ENCODE measurements at regions not wholly inside any gene's neighbourhood (a gene's known extent, or its start where the extent isn't known, plus 50 kb on each side); places are given as distances from the start of the nearest gene placed in this dataset.
A peak's percentile ranks its signal among the peaks of the same experiment; 100 is the strongest.
"Not testable (repeated sequence)": the region's sequence is repeated elsewhere in the genome, so short reads cannot be mapped to it uniquely, and the experiment has no call there.

- DNase-seq: no peak
These were observed 870.6 kb upstream of the LRRC4C start for GRCh38 chr11:42329929-42330565.

GRCh38 chr11:42337786-42338455 is 878.5 kb upstream of the LRRC4C start:
- DNase-seq: no peak

GRCh38 chr11:42344204-42344792 is 884.8 kb upstream of the LRRC4C start:
- DNase-seq: no peak

- no peak for DNase-seq
These were observed 886.5 kb upstream of the LRRC4C start for GRCh38 chr11:42345933-42346332.

GRCh38 chr11:42363701-42364100 is 904.2 kb upstream of the LRRC4C start:
- no peak for DNase-seq

DNA sequence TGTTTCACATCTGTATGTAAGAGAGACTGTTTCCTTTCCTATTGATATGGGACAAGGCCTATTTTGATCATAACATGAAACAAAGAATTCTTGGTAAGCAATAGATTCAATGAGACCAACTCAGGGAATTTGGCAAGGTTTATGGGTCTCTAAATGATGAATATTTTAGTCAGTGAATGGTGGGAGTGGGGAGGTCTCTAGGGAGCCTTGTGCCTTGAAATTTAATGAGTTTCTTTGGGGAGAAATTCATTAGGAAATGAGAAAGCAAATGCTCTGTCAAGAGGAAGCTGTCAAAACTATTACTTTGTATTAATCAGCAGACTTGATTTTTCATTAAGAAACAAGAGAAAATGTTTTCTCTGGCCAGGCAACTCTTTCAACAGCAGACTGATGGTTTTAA is 921.7 kb upstream of the API5 start:
- no peak for DNase-seq

DNA sequence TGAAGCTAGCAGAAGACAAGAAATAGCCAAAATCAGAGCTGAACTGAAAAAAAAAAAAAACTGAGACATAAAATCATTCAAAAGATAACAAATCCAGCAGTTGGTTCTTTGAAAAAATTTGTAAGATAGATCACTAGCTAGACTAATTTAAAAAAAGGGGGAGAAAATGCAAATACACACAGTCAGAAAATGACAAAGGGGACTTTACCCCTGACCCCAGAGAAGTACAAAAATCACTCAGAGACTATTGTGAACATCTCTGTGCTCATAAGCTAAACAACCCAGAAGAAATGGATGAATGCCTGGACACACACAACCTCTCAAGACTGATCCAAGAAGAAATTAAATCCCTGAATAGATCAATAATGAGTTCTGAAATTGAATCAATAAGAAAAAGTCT is 914.3 kb upstream of the API5 start:
- no peak for DNase-seq

GRCh38 chr11:42407341-42407740 is 904.5 kb upstream of the API5 start:
- no peak for DNase-seq

DNA sequence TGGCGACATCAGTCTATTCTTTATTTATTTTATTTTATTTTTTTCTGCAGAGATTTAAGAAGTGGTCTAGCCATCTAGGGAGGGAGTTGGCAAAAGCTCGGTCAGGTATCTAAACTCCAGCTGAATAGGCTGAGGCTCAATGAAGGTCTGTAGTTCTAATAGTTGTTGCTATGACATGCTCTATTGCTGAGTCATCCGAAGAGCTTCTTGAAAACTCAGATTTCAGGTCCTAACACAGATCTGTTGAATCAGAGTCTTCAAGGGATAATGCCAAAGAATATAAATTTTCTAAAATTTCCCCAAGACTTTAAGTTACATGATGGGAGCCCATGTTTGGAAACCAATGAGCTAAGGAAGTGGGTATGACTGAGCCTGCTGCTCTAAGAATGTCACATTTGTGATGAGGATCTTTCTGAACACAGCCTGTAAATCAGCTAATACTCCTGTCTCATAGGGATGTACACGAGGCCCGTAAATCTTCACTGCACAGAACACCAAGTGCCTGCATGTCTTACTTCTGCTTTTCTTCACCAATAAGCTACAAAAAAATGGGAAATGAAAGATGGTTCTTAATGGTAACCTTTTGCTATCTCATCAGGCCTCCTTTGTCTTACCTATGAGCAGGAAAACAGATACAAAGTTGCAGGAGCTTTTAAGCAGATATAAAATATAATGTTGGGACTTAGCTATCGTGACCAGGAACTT is 901.4 kb upstream of the API5 start:
- peak in 1 of 3 donors; percentile 19 for DNase-seq

DNA sequence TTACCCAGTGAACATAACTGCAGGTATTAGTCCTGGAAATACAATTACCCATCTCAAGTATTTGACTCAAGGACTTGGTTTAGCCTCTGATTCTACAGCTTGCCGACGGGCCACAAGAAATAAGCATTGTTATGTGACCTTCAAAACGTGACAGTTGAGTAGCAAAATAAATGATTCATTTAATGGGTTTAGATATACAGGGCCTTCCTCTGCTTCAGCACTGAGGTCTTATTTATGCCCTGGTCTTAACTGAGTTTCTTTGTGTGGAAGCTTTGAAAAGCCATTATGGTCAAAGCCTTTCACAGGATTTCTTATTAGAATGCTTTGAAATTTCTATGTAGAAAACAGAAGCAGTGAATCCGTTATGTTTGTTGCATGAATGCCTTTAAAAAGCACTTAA is 899.2 kb upstream of the API5 start:
- DNase-seq: no peak

GRCh38 chr11:42417691-42418090 is 894.1 kb upstream of the API5 start:
- no peak for DNase-seq

- no peak for DNase-seq
These were observed 889.7 kb upstream of the API5 start for GRCh38 chr11:42422090-42422489.

DNA sequence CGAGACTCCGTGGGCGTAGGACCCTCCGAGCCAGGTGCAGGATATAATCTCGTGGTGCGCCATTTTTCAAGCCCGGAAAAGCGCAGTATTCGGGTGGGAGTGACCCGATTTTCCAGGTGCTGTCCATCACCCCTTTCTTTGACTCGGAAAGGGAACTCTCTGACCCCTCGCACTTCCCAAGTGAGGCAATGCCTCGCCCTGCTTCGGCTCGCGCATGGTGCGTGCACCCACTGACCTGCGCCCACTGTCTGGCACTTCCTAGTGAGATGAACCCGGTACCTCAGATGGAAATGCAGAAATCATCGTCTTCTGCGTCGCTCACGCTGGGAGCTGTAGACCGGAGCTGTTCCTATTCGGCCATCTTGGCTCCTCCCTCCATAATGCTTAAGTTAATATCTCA is 876.9 kb upstream of the API5 start:
- not testable (repeated sequence) for DNase-seq

DNA sequence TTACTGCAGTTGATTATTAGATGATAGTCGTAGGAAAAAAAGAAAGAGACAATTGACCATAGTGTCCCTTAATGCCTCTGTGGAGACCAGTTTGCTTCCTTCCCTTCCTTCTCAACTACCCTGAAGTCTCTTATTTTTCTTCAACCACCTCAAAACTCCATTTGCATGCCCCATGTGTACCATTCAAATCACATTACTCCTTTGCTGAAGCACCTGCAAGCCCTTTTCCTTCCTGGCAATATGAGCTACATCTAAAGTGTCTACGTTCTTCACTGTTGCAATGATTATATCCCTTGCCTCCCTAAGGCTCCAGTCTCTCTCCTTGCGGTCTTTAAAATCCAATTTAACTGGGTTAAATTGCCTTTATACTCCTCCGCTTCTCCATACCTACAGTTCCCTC is 867.4 kb upstream of the API5 start:
- no peak for DNase-seq

DNA sequence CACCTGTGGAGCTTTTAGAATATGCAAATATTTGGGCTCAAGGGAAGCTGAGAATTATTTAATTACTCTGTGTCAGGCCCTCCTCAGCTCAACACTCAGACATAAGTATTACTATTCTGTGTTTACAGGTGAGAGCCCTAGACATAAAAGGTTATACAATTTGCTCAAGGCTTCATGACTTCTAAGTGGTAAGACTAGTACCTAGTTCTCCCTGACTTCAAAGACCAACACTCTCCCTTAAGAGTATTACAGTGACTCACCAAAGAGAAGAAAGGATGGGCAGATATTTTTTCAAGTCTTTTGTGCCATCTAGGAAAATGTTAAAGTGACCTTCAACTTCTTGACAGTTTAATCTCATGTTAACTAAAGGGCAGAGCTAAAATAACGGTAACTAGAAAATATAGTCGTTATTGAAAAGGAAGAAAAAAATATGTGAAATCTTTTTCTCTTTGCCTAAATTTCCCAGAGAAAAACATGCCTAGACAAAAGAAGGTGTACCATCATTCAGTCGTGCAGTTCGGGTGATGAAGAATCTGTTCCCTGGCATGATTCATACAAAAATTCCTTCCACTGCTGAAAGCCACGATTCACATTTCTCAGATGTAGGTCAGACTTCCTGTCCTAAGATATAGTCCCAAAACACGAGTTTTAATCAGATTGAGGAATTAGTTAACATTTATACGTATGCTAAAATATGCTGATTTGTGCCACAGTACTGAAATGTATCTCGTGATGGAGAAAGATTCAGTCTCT is 849.1 kb upstream of the API5 start:
- DNase-seq: no peak

DNA sequence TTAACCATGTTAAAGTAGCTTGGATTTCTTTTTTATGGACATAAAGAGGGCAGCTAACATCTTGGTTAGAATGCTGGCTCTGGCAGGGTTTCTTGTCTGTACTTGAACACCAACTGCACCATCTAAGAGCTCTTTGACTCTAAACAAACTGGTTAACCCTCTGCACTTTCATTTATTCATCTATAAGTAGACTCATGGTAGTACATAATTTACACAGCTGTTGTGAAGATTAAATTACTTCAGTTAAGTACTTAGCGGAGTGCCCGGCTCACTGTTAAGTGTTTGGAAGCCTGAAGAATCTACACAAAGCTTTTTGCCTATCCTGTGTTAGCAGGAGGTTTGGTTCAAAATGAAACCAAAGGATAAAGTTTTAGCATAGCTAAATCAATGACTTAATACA is 846.2 kb upstream of the API5 start:
- DNase-seq: no peak

- no peak for DNase-seq
These were observed 838.7 kb upstream of the API5 start for GRCh38 chr11:42473106-42473505.

- no peak for DNase-seq
These were observed 829.0 kb upstream of the API5 start for GRCh38 chr11:42482822-42483221.

DNA sequence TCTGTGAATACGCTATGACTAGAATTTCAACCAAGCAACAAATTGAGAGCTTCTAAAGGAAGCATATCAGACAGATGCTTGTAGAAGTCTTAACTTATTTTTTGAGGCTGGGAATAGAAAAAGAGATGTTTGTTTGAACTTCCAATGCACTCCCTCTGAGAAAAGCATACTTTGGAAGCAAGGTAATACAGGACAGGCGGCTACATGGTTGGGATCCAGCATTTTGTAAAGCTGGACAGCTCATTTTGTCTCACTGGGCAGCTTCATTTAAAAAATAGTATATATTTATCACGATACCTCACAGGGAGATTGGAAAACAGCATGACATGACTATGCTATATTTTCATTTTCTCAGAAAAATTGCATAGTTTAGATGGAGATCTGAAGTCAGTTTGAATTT is 821.3 kb upstream of the API5 start:
- no peak for DNase-seq

GRCh38 chr11:42494459-42494858 is 817.3 kb upstream of the API5 start:
- DNase-seq: no peak

DNA sequence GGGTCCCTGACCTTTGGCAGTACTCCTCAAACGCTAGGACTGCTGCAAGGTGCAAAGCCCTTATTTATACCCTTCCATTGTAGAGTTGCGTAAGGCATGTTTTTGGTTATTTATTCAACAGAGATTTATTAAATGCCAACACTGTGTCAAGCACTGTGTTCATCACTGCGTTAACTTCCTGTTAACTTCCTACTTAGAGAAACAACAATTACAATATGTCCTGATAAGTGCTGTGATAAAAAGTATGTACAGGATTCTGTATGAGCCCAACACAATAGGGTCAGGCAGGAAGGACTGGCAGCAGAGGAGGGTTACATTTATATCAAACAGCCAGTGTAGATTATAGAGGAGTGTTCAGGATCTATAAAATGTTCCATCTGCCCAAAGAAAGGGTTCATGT is 812.8 kb upstream of the API5 start:
- DNase-seq: no peak

GRCh38 chr11:42502151-42502550 is 809.6 kb upstream of the API5 start:
- no peak for DNase-seq

DNA sequence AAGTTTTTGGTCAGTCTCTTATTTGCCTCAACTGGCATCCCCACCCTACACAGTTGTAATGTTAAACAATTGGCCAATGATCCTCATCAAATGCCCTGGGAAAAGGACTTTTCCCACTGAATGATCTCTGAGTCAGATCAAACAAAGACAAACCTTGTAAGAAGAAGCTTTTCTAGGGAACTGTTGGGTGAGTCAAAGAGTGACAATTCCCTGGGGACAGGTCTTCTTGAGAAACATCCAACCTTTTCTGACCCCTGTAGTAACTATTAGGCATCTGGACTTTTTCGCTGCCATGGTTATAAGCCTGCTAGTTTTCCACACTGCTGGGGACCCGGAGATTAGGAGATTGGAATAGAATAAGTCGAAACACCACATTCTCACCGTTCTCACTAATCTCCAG is 789.8 kb upstream of the API5 start:
- no peak for DNase-seq

All from suppressor macrophage treated with lipopolysaccharide for 1 hour (primary cell).